Amygdala (tissue), 56 donors: ENCODE measurements at regions not wholly inside any gene's neighbourhood (a gene's known extent, or its start where the extent isn't known, plus 50 kb on each side); places are given as distances from the start of the nearest gene placed in this dataset.

Experiments used
- DNase-seq, 56 donors: peaks; one replicate each; lab custom pipeline; 2025; lab: John Stamatoyannopoulos, UW

- DNase-seq: no peak
These were observed 586.8 kb upstream of the JAG1 start for GRCh38 chr20:11260611-11261010.

- no peak for DNase-seq
These were observed 587.8 kb upstream of the JAG1 start for GRCh38 chr20:11261533-11262000.

- no peak for DNase-seq
These were observed 592.8 kb upstream of the JAG1 start for GRCh38 chr20:11266571-11266970.

- DNase-seq: peak in 37 of 56 donors; percentile 9 to 78 (median 38)
These were observed 593.4 kb upstream of the JAG1 start for GRCh38 chr20:11267131-11267761.

GRCh38 chr20:11267762-11268335, 594.0 kb upstream of the JAG1 start:
- DNase-seq: no peak

- DNase-seq: no peak
These were observed 596.8 kb upstream of the JAG1 start for GRCh38 chr20:11270566-11270965.

GRCh38 chr20:11271319-11271718, 597.5 kb upstream of the JAG1 start:
- DNase-seq: no peak

- no peak for DNase-seq
These were observed 598.3 kb upstream of the JAG1 start for GRCh38 chr20:11271920-11272594.

- peak in 30 of 56 donors; percentile 6 to 76 (median 25) for DNase-seq
These were observed 600.4 kb upstream of the JAG1 start for GRCh38 chr20:11274141-11274594.

GRCh38 chr20:11275740-11276139, 601.9 kb upstream of the JAG1 start:
- no peak for DNase-seq

- DNase-seq: no peak
These were observed 603.4 kb upstream of the JAG1 start for GRCh38 chr20:11277170-11277569.

- DNase-seq: no peak
These were observed 604.1 kb upstream of the JAG1 start for GRCh38 chr20:11277858-11278257.

- no peak for DNase-seq
These were observed 604.7 kb upstream of the JAG1 start for GRCh38 chr20:11278461-11278860.

- no peak for DNase-seq
These were observed 607.4 kb upstream of the JAG1 start for GRCh38 chr20:11281240-11281639.

- no peak for DNase-seq
These were observed 608.0 kb upstream of the JAG1 start for GRCh38 chr20:11281768-11282167.

- no peak for DNase-seq
These were observed 613.3 kb upstream of the JAG1 start for GRCh38 chr20:11287126-11287525.

- no peak for DNase-seq
These were observed 621.5 kb upstream of the BTBD3 start for GRCh38 chr20:11296221-11296620.

GRCh38 chr20:11296951-11297350, 620.7 kb upstream of the BTBD3 start:
- no peak for DNase-seq

GRCh38 chr20:11301699-11302098, 616.0 kb upstream of the BTBD3 start:
- DNase-seq: no peak

GRCh38 chr20:11302436-11302835, 615.3 kb upstream of the BTBD3 start:
- no peak for DNase-seq

- no peak for DNase-seq
These were observed 612.9 kb upstream of the BTBD3 start for GRCh38 chr20:11304795-11305194.

- DNase-seq: no peak
These were observed 612.3 kb upstream of the BTBD3 start for GRCh38 chr20:11305406-11305805.
